A673 (cell line): ENCODE measurements at regions not wholly inside any gene's neighbourhood (a gene's known extent, or its start where the extent isn't known, plus 50 kb on each side); places are given as distances from the start of the nearest gene placed in this dataset.

Experiments used
- CTCF ChIP-seq: fragments of 300-800, 200-600 bp; sonication (generic); conservative IDR thresholded peaks from 2 replicates; pipeline ENCODE4 v1.5.1; 2017; ENCODE audit warnings: low read depth, mild to moderate bottlenecking, antibody characterized with exemption, low read length, moderate library complexity, mixed read lengths
- EZH2 ChIP-seq: fragments of 200-600 bp; sonication (generic); IDR thresholded peaks from 2 replicates; pipeline ENCODE4 v1.6.1; 2017; ENCODE audit warnings: borderline replicate concordance, low read depth, mild to moderate bottlenecking, mixed read lengths, antibody characterized with exemption, low read length; ENCODE audit not compliant: poor library complexity, severe bottlenecking

GRCh38 chr2:122481244-122481622 lies 725.8 kb downstream of the TSN start:
- TF ChIP-seq CTCF (no peak), EZH2 (no peak)
